ENCODE measurements at regions not wholly inside any gene's neighbourhood (a gene's known extent, or its start where the extent isn't known, plus 50 kb on each side); places are given as distances from the start of the nearest gene placed in this dataset.

GRCh38 chr12:72094490-72094889, 155.8 kb downstream of the TPH2 start:
- in situ Hi-C loops (cut with HindIII; ENCODE audit: low sequenced_read_pairs), result no loop called here
- DNase-seq (ENCODE audit: low read depth), result no peak
- TF ChIP-seq, protein P1, sequence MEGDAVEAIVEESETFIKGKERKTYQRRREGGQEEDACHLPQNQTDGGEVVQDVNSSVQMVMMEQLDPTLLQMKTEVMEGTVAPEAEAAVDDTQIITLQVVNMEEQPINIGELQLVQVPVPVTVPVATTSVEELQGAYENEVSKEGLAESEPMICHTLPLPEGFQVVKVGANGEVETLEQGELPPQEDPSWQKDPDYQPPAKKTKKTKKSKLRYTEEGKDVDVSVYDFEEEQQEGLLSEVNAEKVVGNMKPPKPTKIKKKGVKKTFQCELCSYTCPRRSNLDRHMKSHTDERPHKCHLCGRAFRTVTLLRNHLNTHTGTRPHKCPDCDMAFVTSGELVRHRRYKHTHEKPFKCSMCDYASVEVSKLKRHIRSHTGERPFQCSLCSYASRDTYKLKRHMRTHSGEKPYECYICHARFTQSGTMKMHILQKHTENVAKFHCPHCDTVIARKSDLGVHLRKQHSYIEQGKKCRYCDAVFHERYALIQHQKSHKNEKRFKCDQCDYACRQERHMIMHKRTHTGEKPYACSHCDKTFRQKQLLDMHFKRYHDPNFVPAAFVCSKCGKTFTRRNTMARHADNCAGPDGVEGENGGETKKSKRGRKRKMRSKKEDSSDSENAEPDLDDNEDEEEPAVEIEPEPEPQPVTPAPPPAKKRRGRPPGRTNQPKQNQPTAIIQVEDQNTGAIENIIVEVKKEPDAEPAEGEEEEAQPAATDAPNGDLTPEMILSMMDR (IDR thresholded peaks at IDR 0.05; ENCODE audit: low read depth, low read length, missing control alignments), result no peak
- no peak overlapping the region for H3K4me3 ChIP-seq (ENCODE audit: low read depth, low read length)

- in situ Hi-C loops (cut with HindIII; ENCODE audit: low sequenced_read_pairs), result no loop called here
- TF ChIP-seq, protein P1 (IDR thresholded peaks at IDR 0.05; ENCODE audit: low read depth, low read length, missing control alignments), result no peak
- no peak overlapping the region for H3K4me3 ChIP-seq (ENCODE audit: low read depth, low read length)
- no peak for DNase-seq (ENCODE audit: low read depth)
Observed at GRCh38 chr12:72095025-72095424, 156.4 kb downstream of the TPH2 start.

- in situ Hi-C loops (cut with HindIII; ENCODE audit: low sequenced_read_pairs), result no loop called here
- no peak for DNase-seq (ENCODE audit: low read depth)
- no peak overlapping the region for H3K4me3 ChIP-seq (ENCODE audit: low read depth, low read length)
- TF ChIP-seq, protein P1 (IDR thresholded peaks at IDR 0.05; ENCODE audit: low read depth, low read length, missing control alignments), result no peak
Observed at GRCh38 chr12:72098622-72099021, 160.0 kb downstream of the TPH2 start.

GRCh38 chr12:72100854-72101253, 162.2 kb downstream of the TPH2 start:
- TF ChIP-seq, protein P1 (IDR thresholded peaks at IDR 0.05; ENCODE audit: low read depth, low read length, missing control alignments), result no peak
- no peak for DNase-seq (ENCODE audit: low read depth)
- in situ Hi-C loops (cut with HindIII; ENCODE audit: low sequenced_read_pairs), result no loop called here
- H3K4me3 ChIP-seq (ENCODE audit: low read depth, low read length), result no peak overlapping the region

DNA sequence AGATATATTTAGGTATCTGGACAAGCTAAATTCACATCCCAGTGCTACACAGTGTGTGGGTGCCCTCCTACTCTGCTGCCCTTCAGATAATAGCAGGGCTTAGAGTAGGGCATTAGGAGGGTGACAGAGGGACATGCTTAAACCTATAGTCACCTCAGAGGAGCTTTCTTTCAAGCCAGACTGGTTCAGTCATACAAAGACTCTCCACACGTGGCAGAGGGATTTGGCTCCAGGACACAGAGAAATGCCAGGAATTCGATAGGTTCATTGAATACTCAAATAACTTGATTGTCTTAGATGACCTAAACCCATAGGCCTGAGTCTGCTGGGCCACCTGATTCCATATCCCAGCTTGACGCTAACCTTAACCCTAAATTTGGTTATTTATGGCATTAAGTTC, 163.5 kb downstream of the TPH2 start:
- in situ Hi-C loops (cut with HindIII; ENCODE audit: low sequenced_read_pairs), result no loop called here
- TF ChIP-seq, protein P1 (IDR thresholded peaks at IDR 0.05; ENCODE audit: low read depth, low read length, missing control alignments), result no peak
- no peak overlapping the region for H3K4me3 ChIP-seq (ENCODE audit: low read depth, low read length)
- DNase-seq (ENCODE audit: low read depth), result no peak

GRCh38 chr12:72105849-72106248, 166.3 kb upstream of the TRHDE start:
- in situ Hi-C loops (cut with HindIII; ENCODE audit: low sequenced_read_pairs), result no loop called here
- DNase-seq (ENCODE audit: low read depth), result no peak
- TF ChIP-seq, protein P1 (IDR thresholded peaks at IDR 0.05; ENCODE audit: low read depth, low read length, missing control alignments), result no peak
- no peak overlapping the region for H3K4me3 ChIP-seq (ENCODE audit: low read depth, low read length)
